GM19463 (cell line): ENCODE measurements at regions not wholly inside any gene's neighbourhood (a gene's known extent, or its start where the extent isn't known, plus 50 kb on each side); places are given as distances from the start of the nearest gene placed in this dataset.

Experiments
- ATAC-seq: cut with Tn5 transposase; IDR thresholded peaks from one replicate; pipeline ENCODE4 v1.9.1; 2021; ENCODE audit warnings: mild to moderate bottlenecking, moderate library complexity; ENCODE audit not compliant: unreplicated experiment

DNA sequence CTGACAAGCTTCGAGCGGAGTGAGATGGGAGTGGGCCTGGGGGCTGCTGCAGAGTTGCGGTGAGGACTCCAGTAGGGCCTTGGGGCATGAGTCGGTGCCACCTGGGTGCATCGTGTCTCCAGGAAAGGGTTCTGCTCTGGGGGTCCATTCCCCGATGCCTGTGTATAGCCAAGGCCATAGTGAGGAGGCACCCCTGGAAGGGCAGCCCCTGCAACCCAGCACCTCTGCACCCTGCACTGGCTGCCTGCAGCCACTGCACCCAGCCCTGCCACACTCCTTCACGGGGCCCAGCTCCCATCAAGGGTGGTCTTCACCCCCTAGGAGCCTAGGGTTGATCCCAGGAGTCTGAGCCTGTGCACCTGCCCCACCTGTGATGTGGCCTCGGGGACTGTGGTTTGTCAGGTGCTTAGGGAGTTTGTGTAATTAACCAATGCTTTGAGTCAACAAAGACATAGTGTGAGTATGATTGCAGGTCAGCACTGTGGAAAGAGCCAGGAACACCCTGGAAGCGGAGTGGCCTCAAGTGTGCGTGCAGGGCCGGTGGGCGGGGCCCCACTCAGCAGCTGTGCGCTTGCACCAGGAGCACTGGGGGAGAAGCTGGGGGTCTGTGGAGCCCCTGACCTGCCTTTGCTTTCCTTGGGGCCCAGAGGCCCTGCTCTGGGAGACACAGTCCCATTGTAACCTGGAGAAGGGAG, 1299.3 kb downstream of the BRD1 start:
- no peak for ATAC-seq

DNA sequence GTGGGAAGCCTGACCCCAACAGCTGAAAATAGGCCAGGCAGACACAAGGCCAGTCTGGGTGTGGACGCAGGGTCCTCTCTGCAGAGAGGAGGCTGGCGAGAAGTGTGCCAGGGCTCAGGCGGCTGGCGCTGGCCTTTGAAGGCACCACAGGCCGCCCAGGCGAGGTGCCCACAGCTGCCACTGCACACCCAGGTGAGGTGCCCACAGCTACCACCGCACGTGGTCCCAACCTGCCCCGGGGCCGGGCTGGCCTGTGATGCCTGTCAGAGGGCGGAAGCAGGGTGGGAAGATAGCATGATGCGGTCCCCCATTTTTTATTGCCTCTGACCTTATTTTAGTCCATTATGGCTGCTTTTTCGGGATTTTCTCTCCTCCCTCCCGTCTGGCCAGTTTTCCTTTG, 1303.9 kb downstream of the BRD1 start:
- no peak for ATAC-seq

GRCh38 chr22:48523091-48523490, 1304.6 kb downstream of the BRD1 start:
- no peak for ATAC-seq

DNA sequence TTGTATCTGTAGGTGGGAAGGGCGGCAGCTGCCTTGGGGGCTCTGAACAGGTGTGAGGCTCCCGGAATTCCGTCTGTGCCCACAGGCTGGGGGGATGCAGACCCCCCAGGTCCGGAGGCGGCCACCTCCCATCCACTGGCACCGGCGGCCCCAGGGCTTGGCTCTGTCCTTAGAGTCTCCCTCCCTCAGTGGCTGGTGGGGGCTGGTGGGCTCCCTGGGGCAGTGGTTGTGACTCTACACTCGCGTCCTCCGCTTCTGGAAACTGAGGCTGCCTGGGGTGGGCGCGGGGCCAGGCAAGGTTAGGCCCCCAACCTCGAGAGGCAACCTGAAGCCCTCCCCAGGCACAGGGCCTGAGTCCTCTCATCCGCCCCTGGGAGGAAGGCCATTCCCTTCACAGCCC, 1305.4 kb downstream of the BRD1 start:
- no peak for ATAC-seq

DNA sequence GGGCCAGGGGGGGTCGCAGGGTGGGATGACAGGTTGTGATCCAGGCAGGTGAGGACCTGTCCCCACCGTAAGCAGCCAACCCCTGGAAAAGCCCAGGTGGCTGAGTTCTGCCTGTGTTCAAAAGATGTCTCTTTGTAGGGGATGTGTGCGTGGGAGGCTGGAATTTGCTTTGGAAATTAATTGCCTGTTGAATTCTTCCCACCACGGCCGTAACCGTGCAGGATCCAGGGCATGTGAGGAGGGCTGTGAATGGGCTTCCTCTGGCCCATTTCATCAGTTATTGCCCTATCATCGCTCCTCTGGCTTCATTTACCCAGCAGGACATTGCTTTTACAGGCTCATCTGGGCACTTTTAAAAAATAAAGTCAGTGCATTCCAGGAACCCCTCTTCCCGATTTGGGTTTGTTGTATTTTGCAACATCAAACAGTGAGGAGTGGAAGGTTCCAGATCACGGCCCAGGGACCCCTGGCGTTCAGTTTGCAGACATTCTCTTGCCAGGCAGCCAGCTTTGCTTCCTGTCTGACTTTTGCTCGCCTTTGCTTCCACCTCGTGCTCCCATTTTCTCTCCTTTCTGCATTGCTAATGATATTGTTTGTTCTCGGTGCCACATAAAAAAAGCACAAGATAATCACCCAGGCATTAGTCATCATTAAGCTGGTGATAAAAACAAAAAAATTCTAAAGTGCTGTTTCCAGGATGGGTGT, 1306.6 kb downstream of the BRD1 start:
- ATAC-seq = no peak

DNA sequence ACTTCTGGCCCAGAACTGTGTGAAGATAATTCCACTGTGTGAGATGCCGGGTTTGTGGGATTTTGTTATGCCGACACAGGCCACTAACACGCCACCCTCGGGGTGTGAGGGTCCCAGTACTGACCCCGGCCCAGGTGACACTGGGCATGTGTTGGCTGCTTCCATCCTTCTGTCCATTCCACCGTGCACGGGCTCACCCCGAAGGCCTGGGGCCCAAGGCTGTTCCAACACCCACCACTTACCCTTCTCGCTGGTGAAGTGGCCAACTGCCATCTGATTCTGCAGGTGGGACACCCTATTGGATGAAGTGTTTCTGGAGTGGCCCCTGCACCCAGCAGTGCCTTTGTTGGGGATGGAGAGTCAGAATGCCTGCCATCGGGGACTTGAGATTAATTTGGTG, 1307.5 kb downstream of the BRD1 start:
- ATAC-seq = no peak

DNA sequence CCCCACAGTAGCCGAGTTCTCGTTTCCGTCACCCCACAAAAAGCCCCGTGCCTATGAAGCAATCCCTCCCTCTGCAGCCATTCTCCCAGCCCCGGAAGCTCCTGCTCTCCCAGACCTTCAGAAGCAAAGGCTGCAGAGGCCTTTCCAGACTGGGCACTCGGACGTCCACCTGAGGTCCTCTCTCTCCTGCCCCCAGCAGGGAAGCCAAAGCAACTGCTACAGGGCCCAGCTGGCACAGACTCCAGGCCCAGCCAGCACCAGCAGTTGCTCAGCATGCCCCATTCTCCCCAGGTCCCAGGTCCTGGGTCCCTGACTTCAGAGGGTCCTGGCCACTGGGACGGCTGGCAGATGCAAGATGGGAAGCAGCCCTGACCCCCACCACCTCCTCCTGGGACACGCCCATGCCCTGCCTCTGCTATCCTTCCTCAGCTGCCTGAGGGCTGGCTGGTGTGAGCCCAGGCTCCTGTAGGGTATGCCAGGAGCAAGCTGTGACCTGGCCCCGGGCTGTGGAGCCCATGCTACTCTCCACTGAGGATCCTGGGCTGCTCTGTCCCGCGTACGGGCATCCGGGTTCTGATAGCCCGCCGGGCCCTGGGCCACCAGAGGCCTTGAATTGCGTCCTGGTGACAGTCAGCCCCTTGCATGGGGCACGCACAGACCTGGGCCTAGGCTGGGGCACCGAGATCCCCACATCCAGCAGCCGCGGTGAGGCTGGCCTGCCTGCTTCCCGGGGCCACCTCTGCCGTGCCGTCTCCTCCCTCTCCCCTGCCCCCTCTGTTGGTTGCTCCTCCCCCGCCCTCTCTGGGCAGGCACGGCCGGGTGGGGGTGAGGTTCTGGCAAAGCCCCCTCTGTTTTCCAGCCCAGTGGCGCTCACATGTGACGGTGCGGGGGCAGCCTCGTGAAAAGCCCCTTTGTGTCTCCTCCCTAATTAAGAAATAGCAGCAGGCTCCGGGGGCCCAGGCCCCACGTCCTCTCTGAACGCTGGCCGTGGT, 1310.3 kb downstream of the BRD1 start:
- no peak for ATAC-seq

- no peak for ATAC-seq
Measured at GRCh38 chr22:48516571-48516970, 1311.1 kb downstream of the BRD1 start.

- no peak for ATAC-seq
Measured at GRCh38 chr22:48515571-48516200, 1312.0 kb downstream of the BRD1 start.

DNA sequence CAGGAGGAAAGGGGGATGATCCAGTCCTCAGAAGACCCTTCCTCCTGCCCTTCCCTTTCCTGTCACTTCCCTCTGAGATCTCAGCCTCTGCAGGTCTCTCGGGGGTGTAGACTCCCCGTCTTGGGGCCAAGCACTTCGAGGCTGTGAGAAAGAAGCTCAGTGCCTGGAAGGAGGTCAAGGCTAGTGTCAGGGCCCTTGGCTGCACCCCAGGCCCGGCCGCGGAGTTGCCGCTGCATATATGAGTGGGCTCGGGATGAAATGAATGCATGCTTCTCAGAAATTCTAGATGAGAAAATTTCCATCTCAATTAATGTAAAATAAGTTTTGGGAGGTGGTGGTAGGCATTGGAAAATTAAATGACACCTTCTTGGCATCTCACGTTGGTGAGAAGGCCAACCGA, 1313.7 kb downstream of the BRD1 start:
- no peak for ATAC-seq

GRCh38 chr22:48513446-48513845, 1314.2 kb downstream of the BRD1 start:
- ATAC-seq = no peak

- ATAC-seq = no peak
Measured at GRCh38 chr22:48511781-48512327, 1315.8 kb downstream of the BRD1 start.

DNA sequence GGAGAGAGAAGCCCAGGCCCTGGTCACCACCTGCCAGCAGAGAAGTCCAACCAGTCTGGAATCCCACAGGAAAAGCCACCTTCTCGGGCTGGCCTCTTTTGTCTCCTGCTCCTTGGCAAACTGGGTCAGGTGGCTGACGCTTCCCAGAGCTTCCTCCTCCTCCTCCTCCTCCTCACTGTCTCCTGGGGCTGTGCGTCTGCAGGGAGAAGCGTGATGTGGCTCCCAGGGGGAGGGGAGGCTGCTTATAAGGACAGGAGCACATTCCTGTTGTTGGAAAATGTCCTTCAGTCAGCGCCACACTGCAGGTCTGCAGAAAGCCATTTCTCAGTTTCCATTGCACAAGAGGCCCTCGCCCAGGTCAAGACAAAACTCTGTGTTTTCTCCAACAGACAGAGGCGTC, 1316.5 kb downstream of the BRD1 start:
- ATAC-seq = no peak

- no peak for ATAC-seq
Measured at GRCh38 chr22:48510599-48510998, 1317.1 kb downstream of the BRD1 start.

GRCh38 chr22:48507595-48508350, 1319.9 kb downstream of the BRD1 start:
- ATAC-seq = no peak

- ATAC-seq = no peak
Measured at GRCh38 chr22:48507171-48507570, 1320.5 kb downstream of the BRD1 start.

DNA sequence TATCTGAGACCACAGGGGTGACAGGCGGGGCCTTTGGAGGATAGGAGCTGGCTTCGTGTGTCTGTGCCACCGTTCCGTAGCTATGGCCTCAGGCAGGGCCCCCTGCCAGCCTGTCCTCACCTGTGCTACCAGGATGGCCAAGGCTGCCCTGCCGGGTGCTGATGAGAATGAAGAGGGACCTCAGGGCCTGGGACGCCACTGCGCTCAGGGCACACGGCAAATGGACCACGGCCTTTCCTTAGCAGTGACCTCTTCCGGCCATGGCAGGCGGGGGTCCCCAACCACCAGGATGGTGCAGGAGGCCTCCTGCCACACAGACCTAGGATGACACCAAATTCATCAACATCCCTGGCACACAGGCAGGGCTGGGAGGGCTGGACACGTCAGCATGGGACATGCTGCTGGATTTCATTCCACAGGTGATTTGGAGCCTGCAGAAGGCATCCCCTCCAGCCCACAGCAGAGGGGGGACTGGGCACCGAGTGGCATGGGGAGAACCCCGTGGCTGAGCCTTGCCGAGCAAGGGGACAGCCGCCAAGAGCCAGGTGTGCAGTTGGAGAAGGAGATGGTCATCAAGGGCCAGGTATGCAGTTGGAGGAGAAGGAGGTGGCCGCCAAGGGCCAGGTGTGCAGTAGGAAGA, 1321.0 kb downstream of the BRD1 start:
- no peak for ATAC-seq

DNA sequence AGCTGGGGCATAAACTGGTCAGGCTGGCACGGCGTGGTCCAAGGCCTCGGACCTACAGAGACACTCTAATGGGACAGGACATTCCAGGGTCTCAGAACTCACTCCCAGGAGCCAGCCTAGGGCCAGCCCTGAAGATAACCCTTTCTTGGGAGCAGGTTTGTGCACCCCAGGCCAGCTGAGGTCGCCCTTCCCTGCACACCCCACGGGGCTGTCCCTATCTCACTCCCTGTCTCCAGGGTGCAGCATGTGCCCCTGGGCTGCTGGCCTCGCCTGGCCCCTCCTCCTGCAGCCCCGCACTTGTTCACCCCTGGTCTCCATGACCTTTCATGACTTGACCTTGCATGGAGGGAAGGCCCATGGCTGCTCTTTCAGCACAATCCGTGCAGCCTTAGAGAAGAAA, 1321.8 kb downstream of the BRD1 start:
- ATAC-seq = no peak

- no peak for ATAC-seq
Measured at GRCh38 chr22:48504519-48505140, 1323.0 kb downstream of the BRD1 start.
